OCI-LY1 (cell line): ENCODE measurements at regions not wholly inside any gene's neighbourhood (a gene's known extent, or its start where the extent isn't known, plus 50 kb on each side); places are given as distances from the start of the nearest gene placed in this dataset.

Experiments used
- H2AFZ ChIP-seq: fragments of 200-600 bp; sonication (generic), shearing (Covaris generic); 2 replicates; pipeline ENCODE4 v1.6.0; 2014; ENCODE audit warnings: antibody characterized with exemption, mild to moderate bottlenecking, low read length
- H3F3A ChIP-seq: fragments of 200-600 bp; sonication (generic), shearing (Covaris generic); 2 replicates; pipeline ENCODE4 v1.6.0; 2014; ENCODE audit warnings: mild to moderate bottlenecking, antibody characterized with exemption, low read length, moderate library complexity; ENCODE audit not compliant: insufficient read depth
- H3K27ac ChIP-seq: fragments of 200-600 bp; sonication (generic); 2 replicates; pipeline ENCODE4 v1.5.1; 2014; ENCODE audit warnings: low read length, mixed run types, mild to moderate bottlenecking, low read depth; ENCODE audit not compliant: poor library complexity, severe bottlenecking
- H3K27me3 ChIP-seq: fragments of 200-600 bp; sonication (generic); 2 replicates; pipeline ENCODE4 v1.6.0; 2014; ENCODE audit warnings: antibody characterized with exemption, mild to moderate bottlenecking, low read length, moderate library complexity; ENCODE audit not compliant: insufficient read depth
- H3K36me3 ChIP-seq: fragments of 200-600 bp; sonication (generic); 2 replicates; pipeline ENCODE4 v1.6.1; 2014; ENCODE audit warnings: mild to moderate bottlenecking, antibody characterized with exemption, low read length, moderate library complexity, mixed read lengths; ENCODE audit not compliant: insufficient read depth
- H3K4me1 ChIP-seq: fragments of 200-600 bp; sonication (generic); 2 replicates; pipeline ENCODE4 v1.5.1; 2014; ENCODE audit warnings: mild to moderate bottlenecking, low read length, moderate library complexity; ENCODE audit not compliant: insufficient read depth, severe bottlenecking
- H3K4me2 ChIP-seq: fragments of 200-600 bp; sonication (generic), shearing (Covaris generic); 2 replicates; pipeline ENCODE4 v1.6.1; 2014; ENCODE audit warnings: low read length
- H3K4me3 ChIP-seq: fragments of 200-600 bp; sonication (generic); 2 replicates; pipeline ENCODE4 v1.5.1; 2014; ENCODE audit warnings: low read length, low read depth, mild to moderate bottlenecking, mixed read lengths; ENCODE audit not compliant: poor library complexity, severe bottlenecking
- H3K79me2 ChIP-seq: fragments of 200-600 bp; shearing (Covaris generic); 2 replicates; pipeline ENCODE4 v1.6.1; 2016; ENCODE audit warnings: mixed run types, low read length, mixed read lengths; ENCODE audit not compliant: insufficient read depth
- H3K9ac ChIP-seq: fragments of 200-600 bp; sonication (generic), shearing (Covaris generic); 2 replicates; pipeline ENCODE4 v1.6.1; 2014; ENCODE audit warnings: mild to moderate bottlenecking, low read length, mixed read lengths
- H3K9me2 ChIP-seq: fragments of 200-600 bp; sonication (generic), shearing (Covaris generic); 2 replicates; pipeline ENCODE4 v1.6.1; 2014; ENCODE audit warnings: low read depth, mild to moderate bottlenecking, low read length, mixed read lengths
- H3K9me3 ChIP-seq: fragments of 200-600 bp; shearing (Covaris generic); 2 replicates; pipeline ENCODE4 v1.6.1; 2014; ENCODE audit warnings: low read length, mixed read lengths
- H4K20me1 ChIP-seq: fragments of 200-600 bp; sonication (generic), shearing (Covaris generic); 2 replicates; pipeline ENCODE4 v1.6.0; 2016; ENCODE audit warnings: mild to moderate bottlenecking, low read length; ENCODE audit not compliant: insufficient read depth
- EZH2 ChIP-seq: fragments of 200-600 bp; sonication (generic), shearing (Covaris generic); IDR thresholded peaks from 2 replicates; pipeline ENCODE4 v1.8.0; 2017; ENCODE audit warnings: borderline replicate concordance, mixed run types, mild to moderate bottlenecking, antibody characterized with exemption, low read length, moderate library complexity, mixed read lengths
- TF ChIP-seq, protein P1 (sequence below): fragments of 200-600 bp; sonication (generic), shearing (Covaris generic); IDR thresholded peaks from 2 replicates; pipeline ENCODE4 v1.5.1; 2017; ENCODE audit warnings: mild to moderate bottlenecking, antibody characterized with exemption, low read length, moderate library complexity, mixed read lengths

DNA sequence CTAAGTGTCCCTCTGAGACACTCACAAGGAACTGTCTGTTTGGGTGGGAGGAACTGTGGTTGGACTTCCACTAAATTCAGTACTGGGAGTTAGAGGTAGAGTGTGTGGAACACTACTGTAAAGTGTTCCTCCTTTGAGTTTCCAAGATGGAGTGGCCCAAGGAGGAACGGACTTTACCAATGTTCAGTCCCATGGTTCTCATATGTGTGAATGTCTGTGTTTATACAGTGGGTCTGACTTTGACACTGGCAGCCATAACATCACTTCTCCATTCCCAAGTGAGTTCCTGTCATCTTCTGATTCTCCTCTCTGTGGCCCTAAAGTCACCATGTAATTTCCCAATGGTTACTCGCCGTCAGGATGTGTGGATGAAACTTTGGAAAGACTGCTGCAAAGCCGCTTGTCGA is 136.8 kb upstream of the SERP2 start:
- no peaks in the 10 kb centered on the region for H3K36me3 ChIP-seq
- H3K4me3 ChIP-seq: no peak overlapping the region
- no peak overlapping the region for H3K27ac ChIP-seq
- no peaks in the 10 kb centered on the region for H3F3A ChIP-seq
- H3K4me2 ChIP-seq: no peak overlapping the region
- no peaks in the 10 kb centered on the region for H3K79me2 ChIP-seq
- no peak overlapping the region for H2AFZ ChIP-seq
- no peaks in the 10 kb centered on the region for H3K9me2 ChIP-seq
- no peak overlapping the region for H3K9ac ChIP-seq
- no peaks in the 10 kb centered on the region for H3K9me3 ChIP-seq
- H3K4me1 ChIP-seq: no peaks in the 10 kb centered on the region
- no peaks in the 10 kb centered on the region for H4K20me1 ChIP-seq
- H3K27me3 ChIP-seq: no peaks in the 10 kb centered on the region; the same call in none of the 2 replicates
- TF ChIP-seq EZH2: no peak
- TF ChIP-seq, protein P1, sequence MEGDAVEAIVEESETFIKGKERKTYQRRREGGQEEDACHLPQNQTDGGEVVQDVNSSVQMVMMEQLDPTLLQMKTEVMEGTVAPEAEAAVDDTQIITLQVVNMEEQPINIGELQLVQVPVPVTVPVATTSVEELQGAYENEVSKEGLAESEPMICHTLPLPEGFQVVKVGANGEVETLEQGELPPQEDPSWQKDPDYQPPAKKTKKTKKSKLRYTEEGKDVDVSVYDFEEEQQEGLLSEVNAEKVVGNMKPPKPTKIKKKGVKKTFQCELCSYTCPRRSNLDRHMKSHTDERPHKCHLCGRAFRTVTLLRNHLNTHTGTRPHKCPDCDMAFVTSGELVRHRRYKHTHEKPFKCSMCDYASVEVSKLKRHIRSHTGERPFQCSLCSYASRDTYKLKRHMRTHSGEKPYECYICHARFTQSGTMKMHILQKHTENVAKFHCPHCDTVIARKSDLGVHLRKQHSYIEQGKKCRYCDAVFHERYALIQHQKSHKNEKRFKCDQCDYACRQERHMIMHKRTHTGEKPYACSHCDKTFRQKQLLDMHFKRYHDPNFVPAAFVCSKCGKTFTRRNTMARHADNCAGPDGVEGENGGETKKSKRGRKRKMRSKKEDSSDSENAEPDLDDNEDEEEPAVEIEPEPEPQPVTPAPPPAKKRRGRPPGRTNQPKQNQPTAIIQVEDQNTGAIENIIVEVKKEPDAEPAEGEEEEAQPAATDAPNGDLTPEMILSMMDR: no peak

DNA sequence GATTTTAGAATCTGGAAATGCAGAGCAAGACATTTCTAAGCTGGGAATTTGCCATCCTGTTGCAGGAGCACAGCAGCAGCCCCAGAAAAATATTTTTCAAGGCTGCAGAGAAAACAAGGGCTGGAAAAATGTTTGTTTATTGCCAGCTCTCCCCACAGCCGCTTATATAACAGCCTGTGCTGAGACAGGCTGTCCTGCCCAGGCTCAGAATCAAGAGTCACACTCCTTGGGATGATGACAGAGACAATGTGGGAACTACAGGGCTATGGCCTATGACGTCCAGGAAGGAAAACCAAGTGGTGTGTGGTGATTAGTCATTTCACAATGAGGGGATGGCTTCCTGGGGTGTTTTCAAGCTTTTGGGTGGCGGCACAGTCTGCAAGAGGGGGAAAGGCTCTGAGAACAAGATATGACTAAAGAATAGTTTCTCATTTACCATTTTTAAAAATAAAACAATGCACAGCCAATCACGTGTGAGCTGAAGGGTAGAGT is 136.3 kb upstream of the SERP2 start:
- Histone ChIP-seq H3K27me3 (no peaks in the 10 kb centered on the region; the same call in none of the 2 replicates), H2AFZ (no peak overlapping the region), H3K9me2 (no peaks in the 10 kb centered on the region), H3K9me3 (no peaks in the 10 kb centered on the region), H3K4me1 (no peaks in the 10 kb centered on the region), H3F3A (no peaks in the 10 kb centered on the region), H3K27ac (no peak overlapping the region), H3K79me2 (no peaks in the 10 kb centered on the region), H3K9ac (no peak overlapping the region), H3K4me2 (no peak overlapping the region), H3K36me3 (no peaks in the 10 kb centered on the region), H4K20me1 (no peaks in the 10 kb centered on the region), H3K4me3 (no peak overlapping the region)
- TF ChIP-seq, protein P1: no peak
- TF ChIP-seq EZH2: no peak

DNA sequence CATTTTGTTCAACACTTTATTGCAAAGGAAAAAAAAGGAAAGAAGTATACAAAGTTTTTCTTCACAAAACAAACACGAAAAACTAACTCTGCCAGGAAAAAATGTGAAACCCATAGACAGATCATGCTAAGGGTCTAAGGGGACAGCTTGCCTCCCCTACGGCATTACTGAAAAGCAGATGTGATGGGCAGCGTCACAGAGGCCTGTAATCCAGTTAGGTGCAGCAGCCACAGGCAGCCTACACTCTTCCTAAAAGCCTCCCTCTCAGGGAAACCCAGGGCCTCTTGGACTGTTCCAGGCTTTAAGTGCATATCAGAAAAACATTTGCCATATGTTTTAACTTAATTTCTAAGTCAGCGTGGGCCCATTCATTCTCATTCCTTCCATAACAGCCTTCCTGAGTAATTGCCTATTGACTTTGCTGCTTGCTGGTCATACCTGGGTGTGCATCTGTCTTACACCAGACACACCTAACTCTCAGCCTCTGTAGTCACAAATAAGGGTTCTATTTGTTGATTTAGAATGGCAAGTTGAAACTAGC is 135.7 kb upstream of the SERP2 start:
- TF ChIP-seq EZH2: no peak
- TF ChIP-seq, protein P1: no peak
- Histone ChIP-seq H3F3A (no peaks in the 10 kb centered on the region), H3K9me3 (no peaks in the 10 kb centered on the region), H3K36me3 (no peaks in the 10 kb centered on the region), H3K27me3 (no peaks in the 10 kb centered on the region; the same call in none of the 2 replicates), H3K79me2 (no peaks in the 10 kb centered on the region), H3K4me2 (no peak overlapping the region), H3K4me3 (no peak overlapping the region), H3K9me2 (no peaks in the 10 kb centered on the region), H2AFZ (no peak overlapping the region), H4K20me1 (no peaks in the 10 kb centered on the region), H3K27ac (no peak overlapping the region), H3K4me1 (peaks cover 3% of the 10 kb centered on the region), H3K9ac (no peak overlapping the region)
